Tibial artery (tissue), 4 donors: ENCODE measurements at regions not wholly inside any gene's neighbourhood (a gene's known extent, or its start where the extent isn't known, plus 50 kb on each side); places are given as distances from the start of the nearest gene placed in this dataset.

Source experiments
- DNase-seq, 2 donors: peaks; one replicate each; pipeline ENCODE4 v3.0.0-alpha.2; 2019
- H3K27ac ChIP-seq, 2 donors: fragments of 200-600 bp; sonication (generic) in 1 of 2; 1 replicate in 1 of 2; 2 replicates in 1 of 2; pipeline ENCODE4 v1.5.1; 2018 to 2019; ENCODE audit warnings: mild to moderate bottlenecking in 1 of 2
- H3K27me3 ChIP-seq, 2 donors: fragments of 200-600 bp; sonication (generic) in 1 of 2; one replicate each; pipeline versions ENCODE4 v1.5.1 to v1.6.0; 2016 to 2019
- H3K36me3 ChIP-seq, 3 donors: fragments of 200-600 bp; sonication (generic) in 2 of 3; one replicate each; pipeline ENCODE4 v1.5.1; 2016 to 2019; ENCODE audit warnings: mild to moderate bottlenecking in 2 of 3
- H3K4me1 ChIP-seq, 4 donors: fragments of 200-600 bp; sonication (generic) in 2 of 4; 1 replicate in 3 of 4; 2 replicates in 1 of 4; pipeline ENCODE4 v1.5.1; 2016 to 2019
- H3K4me3 ChIP-seq, 2 donors: fragments of 200-600 bp; sonication (generic) in 1 of 2; 1 replicate in 1 of 2; 2 replicates in 1 of 2; pipeline ENCODE4 v1.5.1; 2018 to 2019; ENCODE audit warnings: mild to moderate bottlenecking in 2 of 2
- H3K9me3 ChIP-seq, 3 donors: fragments of 200-600 bp; sonication (generic) in 1 of 3; one replicate each; pipeline ENCODE4 v1.5.1; 2016 to 2019
- CTCF ChIP-seq, 2 experiments: fragments of 200-600 bp in 1 of 2; fragments of 450-650 bp in 1 of 2; IDR thresholded peaks; one replicate each; pipeline ENCODE4 v1.5.1; 2017 to 2019; ENCODE audit warnings: antibody characterized with exemption in 2 of 2, mild to moderate bottlenecking in 1 of 2, moderate library complexity in 1 of 2
- intact Hi-C: fragments of 100-400 bp; cut with DNase I; formaldehyde crosslinking; loops from one replicate; pipeline ENCODE4 v1.15.0; 2023; ENCODE audit warnings: low total_unique reads

- no peak for DNase-seq
- no peaks in the 10 kb centered on the region for H3K27me3 ChIP-seq
- TF ChIP-seq CTCF (IDR thresholded peaks at IDR 0.05) = no peak
- no peak overlapping the region for H3K4me3 ChIP-seq
- H3K36me3 ChIP-seq = no peaks in the 10 kb centered on the region
- no peak overlapping the region for H3K27ac ChIP-seq
- H3K4me1 ChIP-seq = no peaks in the 10 kb centered on the region
- intact Hi-C loops = no loop called here
- H3K9me3 ChIP-seq = no peaks in the 10 kb centered on the region
Observed at GRCh38 chr14:42550310-42550709, 943.6 kb downstream of the LRFN5 start.

- Histone ChIP-seq H3K9me3 (no peaks in the 10 kb centered on the region), H3K36me3 (no peaks in the 10 kb centered on the region), H3K27ac (no peak overlapping the region), H3K4me3 (no peak overlapping the region), H3K27me3 (no peaks in the 10 kb centered on the region), H3K4me1 (no peaks in the 10 kb centered on the region)
- intact Hi-C loops = no loop called here
- no peak for DNase-seq
- no peak for TF ChIP-seq CTCF (IDR thresholded peaks at IDR 0.05)
Observed at GRCh38 chr14:42548349-42548748, 941.7 kb downstream of the LRFN5 start.

GRCh38 chr14:42545636-42546035 is 939.0 kb downstream of the LRFN5 start:
- Histone ChIP-seq H3K27ac (no peak overlapping the region), H3K36me3 (no peaks in the 10 kb centered on the region), H3K27me3 (no peaks in the 10 kb centered on the region), H3K4me3 (no peak overlapping the region), H3K9me3 (no peaks in the 10 kb centered on the region), H3K4me1 (no peaks in the 10 kb centered on the region)
- intact Hi-C loops = no loop called here
- TF ChIP-seq CTCF (IDR thresholded peaks at IDR 0.05) = no peak
- no peak for DNase-seq

DNA sequence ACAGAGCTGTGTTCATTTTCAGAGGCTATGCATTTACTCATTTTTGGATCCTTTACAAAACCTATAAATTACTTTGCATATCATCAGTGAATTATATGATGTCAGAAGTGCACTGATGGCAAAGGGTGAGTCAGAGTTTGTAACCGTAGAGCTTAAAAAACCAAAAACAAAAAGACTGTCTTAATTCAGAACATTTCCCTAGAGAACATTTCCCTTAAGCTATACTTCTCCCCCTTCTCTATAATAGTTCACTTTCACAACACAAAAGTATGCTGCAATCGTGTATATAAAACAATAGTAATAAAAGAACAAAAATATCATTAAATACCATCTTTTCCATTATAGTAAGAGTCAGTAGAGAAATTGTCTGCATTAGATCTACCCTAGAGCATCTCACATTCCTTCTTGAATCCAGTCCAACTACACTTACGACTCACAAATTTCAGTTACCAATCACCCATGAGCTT is 934.9 kb downstream of the LRFN5 start:
- H3K9me3 ChIP-seq = no peaks in the 10 kb centered on the region
- H3K4me1 ChIP-seq = no peaks in the 10 kb centered on the region
- no peak for TF ChIP-seq CTCF (IDR thresholded peaks at IDR 0.05)
- intact Hi-C loops = no loop called here
- H3K4me3 ChIP-seq = no peak overlapping the region
- no peaks in the 10 kb centered on the region for H3K36me3 ChIP-seq
- no peaks in the 10 kb centered on the region for H3K27me3 ChIP-seq
- no peak for DNase-seq
- H3K27ac ChIP-seq = no peak overlapping the region

DNA sequence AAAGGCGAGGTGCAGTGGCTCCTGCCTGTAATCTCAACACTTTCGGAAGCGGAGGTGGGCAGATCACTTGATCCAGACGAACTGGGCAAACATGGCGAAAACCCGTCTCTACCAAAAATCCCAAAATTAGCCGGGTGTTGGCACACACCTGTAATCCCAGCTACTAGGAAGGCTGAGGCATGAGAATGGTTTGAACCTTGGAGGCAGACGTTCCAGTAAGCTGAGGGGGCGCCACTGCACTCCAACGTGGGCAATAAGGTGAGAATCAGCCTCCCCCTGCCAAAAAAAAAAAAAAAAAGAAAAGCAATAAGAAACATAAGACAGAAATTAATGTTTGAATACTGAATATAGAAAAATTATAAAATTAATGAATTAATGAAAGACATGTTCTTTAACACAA is 928.7 kb downstream of the LRFN5 start:
- H3K4me3 ChIP-seq = no peak overlapping the region
- H3K4me1 ChIP-seq = no peaks in the 10 kb centered on the region
- no peak for TF ChIP-seq CTCF (IDR thresholded peaks at IDR 0.05)
- no peak for DNase-seq
- no peaks in the 10 kb centered on the region for H3K36me3 ChIP-seq
- H3K27ac ChIP-seq = no peak overlapping the region
- H3K9me3 ChIP-seq = no peaks in the 10 kb centered on the region
- intact Hi-C loops = no loop called here
- H3K27me3 ChIP-seq = no peaks in the 10 kb centered on the region

GRCh38 chr14:42533476-42533875 is 926.8 kb downstream of the LRFN5 start:
- H3K4me1 ChIP-seq = no peaks in the 10 kb centered on the region
- TF ChIP-seq CTCF (IDR thresholded peaks at IDR 0.05) = no peak
- intact Hi-C loops = no loop called here

More at GRCh38 chr14:42533476-42533875, 926.8 kb downstream of the LRFN5 start:
- no peaks in the 10 kb centered on the region for H3K9me3 ChIP-seq
- H3K27ac ChIP-seq = no peak overlapping the region
- no peak for DNase-seq
- no peaks in the 10 kb centered on the region for H3K27me3 ChIP-seq
- H3K36me3 ChIP-seq = no peaks in the 10 kb centered on the region
- H3K4me3 ChIP-seq = no peak overlapping the region
